IPS DF 19.7 (cell line): ENCODE measurements at regions not wholly inside any gene's neighbourhood (a gene's known extent, or its start where the extent isn't known, plus 50 kb on each side); places are given as distances from the start of the nearest gene placed in this dataset.

ENCODE experiments used
- DNase-seq: peaks from one replicate; pipeline ENCODE4 v3.0.0-alpha.2; 2013; ENCODE audit warnings: low read depth, low spot score

GRCh38 chr1:99570486-99571089 is 75.3 kb upstream of the PALMD start:
- DNase-seq, result no peak

GRCh38 chr1:99571092-99571734 is 74.7 kb upstream of the PALMD start:
- DNase-seq, result no peak

- no peak for DNase-seq
Measured at GRCh38 chr1:99573431-99574217, 72.3 kb upstream of the PALMD start.

GRCh38 chr1:99577313-99577712 is 68.6 kb upstream of the PALMD start:
- no peak for DNase-seq

- DNase-seq, result no peak
Measured at GRCh38 chr1:99579691-99580172, 66.2 kb upstream of the PALMD start.

- no peak for DNase-seq
Measured at GRCh38 chr1:99580451-99580850, 65.5 kb upstream of the PALMD start.

GRCh38 chr1:99587008-99587407 is 58.9 kb upstream of the PALMD start:
- DNase-seq, result no peak

- DNase-seq, result no peak
Measured at GRCh38 chr1:99589186-99589636, 56.7 kb upstream of the PALMD start.

GRCh38 chr1:99590578-99591209 is 55.2 kb upstream of the PALMD start:
- DNase-seq, result no peak

GRCh38 chr1:99591886-99592285 is 54.0 kb upstream of the PALMD start:
- DNase-seq, result no peak

- DNase-seq, result no peak
Measured at GRCh38 chr1:99594205-99594604, 51.7 kb upstream of the PALMD start.

- DNase-seq, result no peak
Measured at GRCh38 chr1:99595041-99595440, 50.9 kb upstream of the PALMD start.

- no peak for DNase-seq
Measured at GRCh38 chr1:99595441-99595840, 50.5 kb upstream of the PALMD start.
